ENCODE measurements at regions not wholly inside any gene's neighbourhood (a gene's known extent, or its start where the extent isn't known, plus 50 kb on each side); places are given as distances from the start of the nearest gene placed in this dataset.

DNA sequence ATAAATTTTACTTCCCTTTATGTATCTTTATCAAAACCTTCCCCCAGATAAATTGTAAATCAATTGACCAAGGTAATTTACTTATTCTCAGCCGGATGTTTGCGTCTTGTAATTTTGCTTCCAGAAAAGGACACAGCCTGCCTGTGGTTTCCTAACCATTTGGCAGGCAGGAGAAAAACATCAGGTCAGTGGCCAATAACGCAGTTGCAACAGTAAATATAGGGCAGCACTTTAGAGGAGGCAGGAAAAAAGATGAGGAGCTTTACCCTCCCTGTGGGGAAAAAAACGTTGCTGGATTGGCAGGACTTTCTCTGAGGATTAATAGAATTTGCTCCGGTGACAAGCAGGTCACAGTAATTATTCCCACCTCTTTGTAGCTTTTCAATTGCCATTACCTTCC lies 2618.1 kb downstream of the ARAP2 start:
- Histone ChIP-seq H3K27me3 (ENCODE audit: control insufficient read depth in 1 of 2, insufficient read depth in 2 of 2, low read length in 2 of 2) (no peaks in the 10 kb centered on the region), H3K36me3 (ENCODE audit: insufficient read depth, low read length) (no peaks in the 10 kb centered on the region), H3K4me1 (ENCODE audit: insufficient read depth, low read length) (peaks cover 3% of the 10 kb centered on the region), H3K27ac (ENCODE audit: low read depth, low read length) (no peak overlapping the region), H3K9me3 (ENCODE audit: low read length) (no peaks in the 10 kb centered on the region), H3K9ac (ENCODE audit: low read length) (no peak overlapping the region), H3K4me3 (ENCODE audit: low read depth in 1 of 2, low read length in 2 of 2) (no peak overlapping the region)

DNA sequence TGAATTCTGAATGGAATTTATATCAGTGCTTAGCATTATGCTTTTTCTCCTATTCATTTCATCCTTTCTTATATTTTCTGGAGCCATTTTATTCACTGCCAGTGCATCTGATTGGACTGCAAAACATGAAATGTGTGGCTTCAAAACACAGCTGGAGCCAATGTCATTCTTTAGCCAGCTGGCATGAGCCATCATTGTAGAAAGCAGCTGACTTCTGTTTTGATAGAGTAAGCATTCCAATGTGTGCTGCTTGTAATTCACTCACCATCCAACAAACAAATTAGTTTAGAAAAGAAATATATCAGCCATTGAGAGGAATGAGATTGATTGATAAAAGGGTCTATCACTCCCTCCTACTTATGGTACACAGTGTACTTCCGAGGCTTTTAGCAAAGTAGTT lies 2616.0 kb downstream of the ARAP2 start:
- H3K9ac ChIP-seq (ENCODE audit: low read length) = no peak overlapping the region
- H3K27ac ChIP-seq (ENCODE audit: low read depth, low read length) = no peak overlapping the region
- no peaks in the 10 kb centered on the region for H3K36me3 ChIP-seq (ENCODE audit: insufficient read depth, low read length)
- peaks cover 3% of the 10 kb centered on the region for H3K4me1 ChIP-seq (ENCODE audit: insufficient read depth, low read length)
- no peak overlapping the region for H3K4me3 ChIP-seq (ENCODE audit: low read depth in 1 of 2, low read length in 2 of 2)
- no peaks in the 10 kb centered on the region for H3K9me3 ChIP-seq (ENCODE audit: low read length)
- H3K27me3 ChIP-seq (ENCODE audit: control insufficient read depth in 1 of 2, insufficient read depth in 2 of 2, low read length in 2 of 2) = no peaks in the 10 kb centered on the region

DNA sequence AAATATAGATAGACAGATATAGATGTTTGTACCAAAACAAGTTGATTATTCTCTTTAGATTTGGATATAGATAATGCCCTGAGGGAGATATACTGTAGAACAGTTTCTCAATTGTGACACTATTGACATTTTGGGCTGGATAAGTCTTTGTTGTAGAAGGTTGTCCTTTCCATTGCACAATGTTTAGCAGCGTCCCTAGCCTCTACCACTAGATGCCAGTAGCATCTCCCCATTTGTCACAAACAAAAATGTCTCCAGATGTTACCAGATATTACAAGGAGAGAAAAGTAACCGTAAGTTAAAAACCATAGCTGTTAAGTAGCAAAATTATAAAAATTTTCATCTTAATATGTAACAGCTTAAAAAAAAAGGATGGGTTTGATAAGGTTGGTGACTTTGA lies 2595.3 kb downstream of the ARAP2 start:
- Histone ChIP-seq H3K27me3 (ENCODE audit: control insufficient read depth in 1 of 2, insufficient read depth in 2 of 2, low read length in 2 of 2) (no peaks in the 10 kb centered on the region), H3K9me3 (ENCODE audit: low read length) (no peaks in the 10 kb centered on the region), H3K4me1 (ENCODE audit: insufficient read depth, low read length) (no peaks in the 10 kb centered on the region), H3K9ac (ENCODE audit: low read length) (no peak overlapping the region), H3K4me3 (ENCODE audit: low read depth in 1 of 2, low read length in 2 of 2) (no peak overlapping the region), H3K27ac (ENCODE audit: low read depth, low read length) (no peak overlapping the region), H3K36me3 (ENCODE audit: insufficient read depth, low read length) (no peaks in the 10 kb centered on the region)

DNA sequence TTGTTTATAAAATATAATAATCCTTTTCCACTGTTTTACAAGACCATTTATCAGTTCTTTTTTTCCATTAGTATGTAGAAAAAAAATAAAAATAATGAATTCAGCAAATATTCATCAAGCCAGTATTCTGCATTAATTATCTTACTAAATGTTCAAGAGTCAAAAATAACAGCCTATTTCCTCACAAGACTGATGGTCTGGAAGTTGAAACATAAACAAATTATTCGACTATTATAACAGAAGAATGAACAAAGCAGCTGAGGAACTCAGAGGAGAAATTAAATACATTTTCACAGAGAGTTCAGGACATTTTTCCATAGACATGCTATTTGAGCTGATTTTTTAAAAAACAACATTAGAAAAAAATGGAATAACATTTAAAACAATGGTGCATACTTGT lies 2594.8 kb downstream of the ARAP2 start:
- H3K4me1 ChIP-seq (ENCODE audit: insufficient read depth, low read length) = no peaks in the 10 kb centered on the region
- H3K27ac ChIP-seq (ENCODE audit: low read depth, low read length) = no peak overlapping the region
- H3K27me3 ChIP-seq (ENCODE audit: control insufficient read depth in 1 of 2, insufficient read depth in 2 of 2, low read length in 2 of 2) = no peaks in the 10 kb centered on the region
- H3K36me3 ChIP-seq (ENCODE audit: insufficient read depth, low read length) = no peaks in the 10 kb centered on the region
- no peak overlapping the region for H3K4me3 ChIP-seq (ENCODE audit: low read depth in 1 of 2, low read length in 2 of 2)
- H3K9ac ChIP-seq (ENCODE audit: low read length) = no peak overlapping the region
- H3K9me3 ChIP-seq (ENCODE audit: low read length) = no peaks in the 10 kb centered on the region

DNA sequence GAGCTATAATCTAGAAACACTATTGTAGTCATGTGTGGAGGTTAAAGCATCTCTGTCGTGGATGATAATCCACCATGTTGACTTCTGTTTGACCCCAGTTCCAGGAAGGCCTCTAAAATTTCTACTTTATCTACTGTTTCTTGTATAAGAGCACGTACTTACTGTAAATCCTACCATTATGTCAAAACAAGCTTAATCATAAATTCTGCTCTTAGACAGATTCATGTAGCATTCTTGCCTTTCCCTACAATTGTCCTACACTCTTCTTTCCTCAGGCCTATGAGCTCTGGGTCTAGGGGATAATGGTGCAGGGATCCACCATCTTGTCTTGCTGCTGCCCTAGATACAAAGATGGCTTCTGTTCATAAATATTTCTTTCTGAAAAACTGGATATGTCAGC lies 2594.3 kb downstream of the ARAP2 start:
- no peak overlapping the region for H3K4me3 ChIP-seq (ENCODE audit: low read depth in 1 of 2, low read length in 2 of 2)
- H3K36me3 ChIP-seq (ENCODE audit: insufficient read depth, low read length) = no peaks in the 10 kb centered on the region
- H3K9ac ChIP-seq (ENCODE audit: low read length) = no peak overlapping the region

DNA sequence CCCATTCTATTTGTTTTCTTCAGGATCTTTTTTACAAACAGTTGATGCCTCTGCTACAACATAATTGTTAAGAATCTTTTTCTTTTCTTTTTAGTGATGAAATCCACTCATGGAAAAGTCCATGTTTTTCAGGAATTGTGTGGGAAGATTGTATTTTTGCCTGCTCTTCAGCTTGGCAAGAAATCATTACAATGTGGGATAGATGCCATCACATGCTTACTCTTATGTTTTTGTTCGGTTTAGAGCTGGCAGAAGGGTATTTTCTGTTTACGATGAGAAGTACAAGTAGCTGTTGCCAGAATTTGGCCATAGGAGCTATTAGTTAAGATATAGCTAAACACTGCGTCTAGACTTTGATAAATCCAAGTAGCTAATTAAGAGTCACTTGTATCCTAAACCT lies 2585.3 kb downstream of the ARAP2 start:
- no peaks in the 10 kb centered on the region for H3K4me1 ChIP-seq (ENCODE audit: insufficient read depth, low read length)
- no peak overlapping the region for H3K27ac ChIP-seq (ENCODE audit: low read depth, low read length)
- H3K27me3 ChIP-seq (ENCODE audit: control insufficient read depth in 1 of 2, insufficient read depth in 2 of 2, low read length in 2 of 2) = no peaks in the 10 kb centered on the region
- H3K4me3 ChIP-seq (ENCODE audit: low read depth in 1 of 2, low read length in 2 of 2) = no peak overlapping the region
- H3K36me3 ChIP-seq (ENCODE audit: insufficient read depth, low read length) = no peaks in the 10 kb centered on the region
- no peak overlapping the region for H3K9ac ChIP-seq (ENCODE audit: low read length)
- no peaks in the 10 kb centered on the region for H3K9me3 ChIP-seq (ENCODE audit: low read length)

More for the DNA sequence above, 2594.3 kb downstream of the ARAP2 start:
- no peak overlapping the region for H3K27ac ChIP-seq (ENCODE audit: low read depth, low read length)
- H3K27me3 ChIP-seq (ENCODE audit: control insufficient read depth in 1 of 2, insufficient read depth in 2 of 2, low read length in 2 of 2) = no peaks in the 10 kb centered on the region
- H3K4me1 ChIP-seq (ENCODE audit: insufficient read depth, low read length) = no peaks in the 10 kb centered on the region
- H3K9me3 ChIP-seq (ENCODE audit: low read length) = no peaks in the 10 kb centered on the region

DNA sequence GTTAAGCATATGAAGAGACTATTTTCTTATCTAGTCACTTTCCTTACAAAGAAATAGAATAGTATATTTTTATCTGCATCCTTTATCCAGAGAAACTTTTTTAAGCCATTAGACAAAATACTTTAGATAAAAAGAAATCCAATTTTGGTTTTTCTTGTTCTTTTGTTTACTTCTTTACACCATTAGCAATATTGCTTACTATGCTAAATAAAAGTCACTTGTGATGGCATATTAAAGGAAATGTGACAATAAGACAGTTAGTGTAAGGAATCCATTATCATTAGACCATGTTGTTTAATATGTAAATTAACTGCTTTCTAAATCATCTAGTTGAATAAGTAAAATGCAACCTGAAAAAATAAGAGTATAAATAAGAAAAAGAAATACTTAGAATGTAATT lies 2582.7 kb downstream of the ARAP2 start:
- no peaks in the 10 kb centered on the region for H3K27me3 ChIP-seq (ENCODE audit: control insufficient read depth in 1 of 2, insufficient read depth in 2 of 2, low read length in 2 of 2)
- H3K4me1 ChIP-seq (ENCODE audit: insufficient read depth, low read length) = no peaks in the 10 kb centered on the region
- no peak overlapping the region for H3K4me3 ChIP-seq (ENCODE audit: low read depth in 1 of 2, low read length in 2 of 2)
- H3K27ac ChIP-seq (ENCODE audit: low read depth, low read length) = no peak overlapping the region
- no peaks in the 10 kb centered on the region for H3K36me3 ChIP-seq (ENCODE audit: insufficient read depth, low read length)
- no peak overlapping the region for H3K9ac ChIP-seq (ENCODE audit: low read length)
- no peaks in the 10 kb centered on the region for H3K9me3 ChIP-seq (ENCODE audit: low read length)

DNA sequence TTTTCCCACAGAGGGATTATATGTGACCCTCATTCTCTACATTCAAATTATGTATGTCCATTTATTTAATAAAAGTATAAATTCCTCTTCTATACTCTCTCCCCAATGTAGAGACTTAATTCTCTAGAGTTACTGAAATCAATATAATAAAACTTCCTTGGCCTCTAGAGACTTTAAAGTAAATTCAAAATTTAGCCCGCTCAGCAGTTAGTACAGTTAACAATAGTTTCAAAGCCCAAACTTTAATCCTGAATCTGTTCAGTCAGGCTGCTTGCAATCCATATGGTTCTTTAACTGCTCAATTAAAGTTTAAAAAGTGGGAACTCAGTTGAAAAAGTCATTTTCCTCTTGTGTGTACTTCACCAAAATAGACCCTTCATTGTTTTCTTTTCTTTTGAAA lies 2558.4 kb downstream of the ARAP2 start:
- no peaks in the 10 kb centered on the region for H3K27me3 ChIP-seq (ENCODE audit: control insufficient read depth in 1 of 2, insufficient read depth in 2 of 2, low read length in 2 of 2)
- H3K4me3 ChIP-seq (ENCODE audit: low read depth in 1 of 2, low read length in 2 of 2) = no peak overlapping the region

DNA sequence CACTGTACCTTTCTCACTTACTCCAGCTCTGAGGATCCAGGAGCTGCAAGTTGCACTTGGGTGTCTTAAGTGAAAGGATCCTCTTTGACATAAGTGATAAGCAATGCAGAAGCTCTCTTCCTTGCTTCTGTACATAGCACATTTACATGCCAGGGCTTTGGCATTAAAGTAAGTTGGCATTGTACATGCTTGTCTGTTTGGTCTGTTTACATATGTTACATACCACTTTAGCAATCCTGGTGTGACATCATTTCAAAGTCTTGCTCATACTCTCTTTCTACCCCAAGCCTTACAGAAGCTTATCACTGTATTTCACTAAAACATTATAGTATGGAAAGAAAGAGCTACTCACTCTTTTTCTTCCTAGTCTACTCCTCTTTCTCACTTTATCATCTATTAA lies 2548.3 kb downstream of the ARAP2 start:
- Histone ChIP-seq H3K27ac (ENCODE audit: low read depth, low read length) (no peak overlapping the region), H3K36me3 (ENCODE audit: insufficient read depth, low read length) (no peaks in the 10 kb centered on the region), H3K4me1 (ENCODE audit: insufficient read depth, low read length) (no peaks in the 10 kb centered on the region), H3K27me3 (ENCODE audit: control insufficient read depth in 1 of 2, insufficient read depth in 2 of 2, low read length in 2 of 2) (no peaks in the 10 kb centered on the region), H3K9ac (ENCODE audit: low read length) (no peak overlapping the region), H3K4me3 (ENCODE audit: low read depth in 1 of 2, low read length in 2 of 2) (no peak overlapping the region), H3K9me3 (ENCODE audit: low read length) (no peaks in the 10 kb centered on the region)

More for the DNA sequence above, 2558.4 kb downstream of the ARAP2 start:
- Histone ChIP-seq H3K36me3 (ENCODE audit: insufficient read depth, low read length) (no peaks in the 10 kb centered on the region), H3K27ac (ENCODE audit: low read depth, low read length) (no peak overlapping the region), H3K9me3 (ENCODE audit: low read length) (no peaks in the 10 kb centered on the region), H3K4me1 (ENCODE audit: insufficient read depth, low read length) (no peaks in the 10 kb centered on the region), H3K9ac (ENCODE audit: low read length) (no peak overlapping the region)

DNA sequence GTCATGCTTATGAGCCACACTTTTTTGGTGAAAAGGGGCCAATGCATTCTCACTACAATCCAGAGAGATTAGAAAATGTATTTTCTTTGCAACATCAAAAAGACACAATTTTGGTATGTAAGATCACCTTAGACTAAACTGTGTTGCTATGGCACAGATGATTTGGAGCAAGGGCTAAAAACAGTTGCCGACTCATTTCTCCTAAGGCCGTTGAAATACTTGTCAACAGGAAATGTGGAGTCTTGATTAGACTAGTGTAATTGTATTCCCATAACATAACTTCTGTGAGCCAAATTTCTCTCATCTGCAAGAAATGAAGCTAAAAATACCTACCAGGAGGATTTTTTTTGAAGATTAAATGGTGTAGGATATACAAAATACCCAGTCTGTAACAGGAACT lies 2547.7 kb downstream of the ARAP2 start:
- H3K9ac ChIP-seq (ENCODE audit: low read length) = no peak overlapping the region

DNA sequence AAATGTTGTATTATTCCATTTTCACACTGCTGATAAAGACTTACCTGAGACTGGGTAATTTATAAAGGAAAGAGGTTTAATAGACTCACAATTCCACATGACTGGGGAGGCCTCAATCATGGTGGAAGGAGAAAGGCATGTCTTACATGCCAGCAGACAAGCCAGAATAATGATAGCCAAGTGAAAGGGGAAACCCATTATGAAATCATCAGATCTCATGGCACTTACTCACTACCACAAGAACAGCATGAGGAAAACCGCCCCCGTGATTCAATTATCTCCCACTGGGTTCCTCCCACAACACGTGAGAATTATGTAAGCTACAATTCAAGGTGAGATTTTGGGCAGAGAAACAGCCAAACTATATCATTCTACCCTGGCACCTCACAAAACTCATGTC lies 2535.1 kb downstream of the ARAP2 start:
- Histone ChIP-seq H3K9me3 (ENCODE audit: low read length) (no peaks in the 10 kb centered on the region), H3K9ac (ENCODE audit: low read length) (no peak overlapping the region), H3K36me3 (ENCODE audit: insufficient read depth, low read length) (no peaks in the 10 kb centered on the region), H3K4me1 (ENCODE audit: insufficient read depth, low read length) (no peaks in the 10 kb centered on the region), H3K4me3 (ENCODE audit: low read depth in 1 of 2, low read length in 2 of 2) (no peak overlapping the region), H3K27ac (ENCODE audit: low read depth, low read length) (no peak overlapping the region), H3K27me3 (ENCODE audit: control insufficient read depth in 1 of 2, insufficient read depth in 2 of 2, low read length in 2 of 2) (no peaks in the 10 kb centered on the region)

More for the DNA sequence above, 2547.7 kb downstream of the ARAP2 start:
- H3K4me1 ChIP-seq (ENCODE audit: insufficient read depth, low read length) = no peaks in the 10 kb centered on the region
- H3K9me3 ChIP-seq (ENCODE audit: low read length) = no peaks in the 10 kb centered on the region
- no peak overlapping the region for H3K27ac ChIP-seq (ENCODE audit: low read depth, low read length)
- H3K36me3 ChIP-seq (ENCODE audit: insufficient read depth, low read length) = no peaks in the 10 kb centered on the region
- no peak overlapping the region for H3K4me3 ChIP-seq (ENCODE audit: low read depth in 1 of 2, low read length in 2 of 2)
- H3K27me3 ChIP-seq (ENCODE audit: control insufficient read depth in 1 of 2, insufficient read depth in 2 of 2, low read length in 2 of 2) = no peaks in the 10 kb centered on the region

DNA sequence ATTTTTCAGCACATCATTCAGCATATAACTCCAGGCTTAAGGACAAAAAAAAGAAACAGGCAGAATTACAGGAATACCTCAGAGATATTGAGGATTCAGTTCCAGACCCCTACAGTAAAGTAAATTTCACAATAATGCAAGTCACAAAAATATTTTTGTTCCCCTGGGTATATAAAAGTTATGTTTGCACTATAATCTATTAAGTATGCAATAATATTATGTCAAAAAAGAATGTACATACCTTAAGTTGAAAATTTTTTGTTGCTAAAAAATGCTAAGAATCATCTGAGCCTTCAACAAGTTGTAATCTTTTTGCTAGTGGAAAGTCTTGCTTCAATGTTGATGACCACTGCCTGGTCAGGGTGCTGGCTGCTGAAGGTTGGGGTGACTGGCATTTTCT lies 2532.5 kb downstream of the ARAP2 start:
- H3K4me3 ChIP-seq (ENCODE audit: low read depth in 1 of 2, low read length in 2 of 2) = no peak overlapping the region
- no peak overlapping the region for H3K27ac ChIP-seq (ENCODE audit: low read depth, low read length)
- H3K9me3 ChIP-seq (ENCODE audit: low read length) = no peaks in the 10 kb centered on the region
- no peak overlapping the region for H3K9ac ChIP-seq (ENCODE audit: low read length)
- H3K36me3 ChIP-seq (ENCODE audit: insufficient read depth, low read length) = no peaks in the 10 kb centered on the region
- no peaks in the 10 kb centered on the region for H3K27me3 ChIP-seq (ENCODE audit: control insufficient read depth in 1 of 2, insufficient read depth in 2 of 2, low read length in 2 of 2)
- no peaks in the 10 kb centered on the region for H3K4me1 ChIP-seq (ENCODE audit: insufficient read depth, low read length)
